Caki2 (cell line): ENCODE measurements at regions not wholly inside any gene's neighbourhood (a gene's known extent, or its start where the extent isn't known, plus 50 kb on each side); places are given as distances from the start of the nearest gene placed in this dataset.
"Not testable (repeated sequence)": the region's sequence is repeated elsewhere in the genome, so short reads cannot be mapped to it uniquely, and the experiment has no call there.

Experiments
- DNase-seq: peaks from one replicate; pipeline ENCODE4 v3.0.0-alpha.2; 2015; ENCODE audit warnings: low read depth
- in situ Hi-C: cut with HindIII; loops from 2 replicates; pipeline ENCODE4 v1.10.0; 2016; ENCODE audit warnings: low sequenced_read_pairs, low pct_unique_long_range_greater_than_20kb, mixed read lengths

- in situ Hi-C loops, result no loop called here
- DNase-seq, result no peak
These were observed 89.0 kb downstream of the NAF1 start for GRCh38 chr4:163077680-163078079.

GRCh38 chr4:163072222-163072621 is 94.5 kb downstream of the NAF1 start:
- in situ Hi-C loops, result no loop called here
- no peak for DNase-seq

GRCh38 chr4:163071308-163071707 is 95.4 kb downstream of the NAF1 start:
- in situ Hi-C loops, result no loop called here

GRCh38 chr4:163070023-163070422 is 96.7 kb downstream of the NAF1 start:
- in situ Hi-C loops, result no loop called here
- DNase-seq, result no peak

More at GRCh38 chr4:163071308-163071707, 95.4 kb downstream of the NAF1 start:
- no peak for DNase-seq

GRCh38 chr4:163063891-163064290 is 102.8 kb downstream of the NAF1 start:
- in situ Hi-C loops, result no loop called here
- DNase-seq, result peak; percentile 57

- in situ Hi-C loops, result no loop called here
- DNase-seq, result no peak
These were observed 118.2 kb downstream of the NAF1 start for GRCh38 chr4:163048447-163048846.

GRCh38 chr4:163042306-163042705 is 124.4 kb downstream of the NAF1 start:
- DNase-seq, result no peak
- in situ Hi-C loops, result no loop called here

GRCh38 chr4:163017135-163017534 is 149.6 kb downstream of the NAF1 start:
- in situ Hi-C loops, result no loop called here
- DNase-seq, result no peak

- in situ Hi-C loops, result no loop called here
- no peak for DNase-seq
These were observed 153.9 kb downstream of the NAF1 start for GRCh38 chr4:163012816-163013215.

GRCh38 chr4:163003979-163004378 is 162.7 kb downstream of the NAF1 start:
- DNase-seq, result no peak

GRCh38 chr4:162988530-162988929 is 178.2 kb downstream of the NAF1 start:
- in situ Hi-C loops, result no loop called here
- DNase-seq, result no peak

More at GRCh38 chr4:163003979-163004378, 162.7 kb downstream of the NAF1 start:
- in situ Hi-C loops, result no loop called here

GRCh38 chr4:162985131-162985530 is 181.6 kb downstream of the NAF1 start:
- DNase-seq, result no peak
- in situ Hi-C loops, result no loop called here

- DNase-seq, result no peak
- in situ Hi-C loops, result no loop called here
These were observed 182.1 kb downstream of the NAF1 start for GRCh38 chr4:162984621-162985020.

GRCh38 chr4:162981823-162982222 is 184.9 kb downstream of the NAF1 start:
- in situ Hi-C loops, result no loop called here
- no peak for DNase-seq

- in situ Hi-C loops, result no loop called here
- DNase-seq, result no peak
These were observed 188.3 kb downstream of the NAF1 start for GRCh38 chr4:162978398-162978797.

GRCh38 chr4:162977788-162978187 is 188.9 kb downstream of the NAF1 start:
- in situ Hi-C loops, result no loop called here
- no peak for DNase-seq

GRCh38 chr4:162972661-162973330 is 193.9 kb downstream of the NAF1 start:
- in situ Hi-C loops, result no loop called here
- no peak for DNase-seq

GRCh38 chr4:162969194-162969593 is 197.5 kb downstream of the NAF1 start:
- no peak for DNase-seq

GRCh38 chr4:162965978-162966377 is 200.7 kb downstream of the NAF1 start:
- DNase-seq, in situ Hi-C loops: not testable (repeated sequence)

More at GRCh38 chr4:162969194-162969593, 197.5 kb downstream of the NAF1 start:
- in situ Hi-C loops, result no loop called here

- in situ Hi-C loops, result no loop called here
- DNase-seq, result peak; percentile 16
These were observed 207.6 kb downstream of the NAF1 start for GRCh38 chr4:162959046-162959445.
